H1 (cell line): ENCODE measurements at regions not wholly inside any gene's neighbourhood (a gene's known extent, or its start where the extent isn't known, plus 50 kb on each side); places are given as distances from the start of the nearest gene placed in this dataset.

Source experiments
- CTCF ChIA-PET: fragments of 300-600 bp; sonication (Branson Sonifier 250); formaldehyde crosslinking; loops from one replicate; lab custom pipeline; 2021; ENCODE audit not compliant: partially characterized antibody; lab: Charles Lee
- POLR2A ChIA-PET: fragments of 300-600 bp; sonication (Branson Sonifier 250); formaldehyde crosslinking; loops from one replicate; lab custom pipeline; 2021; ENCODE audit warnings: inconsistent platforms; ENCODE audit not compliant: partially characterized antibody; lab: Charles Lee
- DNase-seq, 2 experiments: peaks; one replicate each; pipeline versions ENCODE4 v3.0.0 to v3.0.0-alpha.2; 2010 to 2022; ENCODE audit warnings: low spot score in 2 of 2, low read depth in 1 of 2, mixed read lengths in 1 of 2
- FAIRE-seq: peaks from 2 replicates; lab custom pipeline; 2011; peaks lifted over from hg19 to GRCh38; lab: Jason Lieb, UNC
- H2AFZ ChIP-seq: 2 replicates; pipeline ENCODE4 v1.8.1; 2012; ENCODE audit warnings: low read length, inconsistent platforms
- H2AK5ac ChIP-seq: 2 replicates; pipeline ENCODE4 v1.6.1; 2013; ENCODE audit warnings: low read depth, low read length
- H2BK120ac ChIP-seq: replicated peaks from 2 replicates; pipeline ENCODE3; 2013; ENCODE audit warnings: low read depth, low read length, inconsistent platforms
- H2BK12ac ChIP-seq: 2 replicates; pipeline ENCODE4 v1.6.1; 2013; ENCODE audit warnings: low read depth, low read length
- H2BK15ac ChIP-seq: 2 replicates; pipeline ENCODE4 v1.6.1; 2013; ENCODE audit warnings: low read length
- H2BK20ac ChIP-seq: 2 replicates; pipeline ENCODE4 v1.6.1; 2013; ENCODE audit warnings: low read length
- H2BK5ac ChIP-seq: 2 replicates; pipeline ENCODE4 v1.6.1; 2013; ENCODE audit warnings: low read depth, low read length
- H3K14ac ChIP-seq: 2 replicates; pipeline ENCODE4 v1.6.1; 2013; ENCODE audit warnings: inconsistent platforms; ENCODE audit not compliant: insufficient read length
- H3K18ac ChIP-seq: 2 replicates; pipeline ENCODE4 v1.6.1; 2013; ENCODE audit warnings: low read length; ENCODE audit errors: extremely low read depth
- H3K23ac ChIP-seq: 2 replicates; pipeline ENCODE4 v1.6.1; 2013; ENCODE audit warnings: inconsistent platforms; ENCODE audit not compliant: insufficient read length
- H3K23me2 ChIP-seq: 2 replicates; pipeline ENCODE4 v1.6.1; 2013; ENCODE audit warnings: low read depth, low read length
- H3K27ac ChIP-seq: 2 replicates; pipeline ENCODE4 v1.6.1; 2011; ENCODE audit warnings: low read depth, low read length, inconsistent platforms
- H3K27me3 ChIP-seq, 4 experiments: replicated peaks in 1 of 4; 1 replicate in 1 of 4; 2 replicates in 3 of 4; pipeline versions ENCODE4 v1.6.1 to v1.8.1; 2011 to 2013; ENCODE audit warnings: low read length in 3 of 4, mild to moderate bottlenecking in 3 of 4, inconsistent platforms in 2 of 4, mixed read lengths in 2 of 4, moderate library complexity in 1 of 4; ENCODE audit not compliant: control insufficient read depth in 3 of 4, insufficient read depth in 3 of 4; ENCODE audit errors: extremely low read depth in 1 of 4
- H3K36me3 ChIP-seq, 4 experiments: 2 replicates each; pipeline versions ENCODE4 v1.6.1 to v1.8.1; 2011 to 2013; ENCODE audit warnings: mild to moderate bottlenecking in 4 of 4, low read length in 3 of 4, moderate library complexity in 2 of 4, control low read depth in 1 of 4, inconsistent platforms in 1 of 4; ENCODE audit not compliant: insufficient read depth in 4 of 4, control insufficient read depth in 2 of 4
- H3K4ac ChIP-seq: replicated peaks from 2 replicates; pipeline ENCODE3; 2013; ENCODE audit warnings: low read length, low read depth, mixed read lengths, inconsistent platforms; ENCODE audit not compliant: insufficient read length
- H3K4me1 ChIP-seq, 4 experiments: replicated peaks in 1 of 4; 1 replicate in 1 of 4; 2 replicates in 3 of 4; pipeline versions ENCODE4 v1.6.1 to v1.8.1; 2011 to 2013; ENCODE audit warnings: low read length in 3 of 4, inconsistent platforms in 2 of 4, mixed read lengths in 1 of 4; ENCODE audit not compliant: insufficient read depth in 4 of 4, control insufficient read depth in 3 of 4
- H3K4me2 ChIP-seq, 2 experiments: 2 replicates each; pipeline versions ENCODE4 v1.6.1 to v1.8.1; 2011 to 2013; ENCODE audit warnings: low read depth in 2 of 2, low read length in 2 of 2, control low read depth in 1 of 2, inconsistent platforms in 1 of 2, mild to moderate bottlenecking in 1 of 2; ENCODE audit not compliant: insufficient read depth in 1 of 2
- H3K4me3 ChIP-seq, 4 experiments: fragments of 200-600, 300-600 bp in 1 of 4; sonication (generic), shearing (Covaris generic), sonication (Bioruptor Twin) in 1 of 4; 2 replicates each; pipeline versions ENCODE4 v1.5.1 to v1.8.1; 2011 to 2016; ENCODE audit warnings: low read length in 4 of 4, low read depth in 3 of 4, control low read depth in 2 of 4, inconsistent platforms in 2 of 4, mild to moderate bottlenecking in 2 of 4, mixed read lengths in 1 of 4, moderate library complexity in 1 of 4; ENCODE audit not compliant: insufficient read depth in 2 of 4; ENCODE audit errors: extremely low read depth in 1 of 4
- H3K56ac ChIP-seq: replicated peaks from 2 replicates; pipeline ENCODE3; 2013; ENCODE audit warnings: low read depth, mild to moderate bottlenecking, mixed read lengths, low read length, inconsistent platforms; ENCODE audit not compliant: insufficient read length
- H3K79me1 ChIP-seq: 2 replicates; pipeline ENCODE4 v1.6.1; 2013; ENCODE audit warnings: low read depth, low read length, control low read depth
- H3K79me2 ChIP-seq, 2 experiments: 2 replicates each; pipeline versions ENCODE4 v1.6.1 to v1.8.1; 2012 to 2013; ENCODE audit warnings: low read length in 2 of 2, mild to moderate bottlenecking in 2 of 2, inconsistent platforms in 1 of 2; ENCODE audit not compliant: insufficient read depth in 2 of 2, control insufficient read depth in 1 of 2
- H3K9ac ChIP-seq, 4 experiments: replicated peaks in 1 of 4; 1 replicate in 1 of 4; 2 replicates in 3 of 4; pipeline versions ENCODE4 v1.6.1 to v1.8.1; 2011 to 2013; ENCODE audit warnings: low read depth in 3 of 4, low read length in 3 of 4, control low read depth in 2 of 4, mild to moderate bottlenecking in 2 of 4, moderate library complexity in 2 of 4, inconsistent platforms in 1 of 4; ENCODE audit errors: extremely low read depth in 1 of 4
- H3K9me3 ChIP-seq, 2 experiments: 2 replicates each; pipeline versions ENCODE4 v1.6.1 to v1.8.1; 2012 to 2013; ENCODE audit warnings: mild to moderate bottlenecking in 2 of 2, moderate library complexity in 2 of 2, control low read depth in 1 of 2, inconsistent platforms in 1 of 2, low read depth in 1 of 2, low read length in 1 of 2, mixed read lengths in 1 of 2; ENCODE audit not compliant: insufficient read depth in 2 of 2
- H4K20me1 ChIP-seq, 2 experiments: replicated peaks in 1 of 2; 2 replicates each; pipeline versions ENCODE3 to v1.8.1; 2011 to 2013; ENCODE audit warnings: inconsistent platforms in 2 of 2, low read length in 2 of 2, mild to moderate bottlenecking in 1 of 2; ENCODE audit not compliant: insufficient read depth in 2 of 2, control insufficient read depth in 1 of 2
- H4K5ac ChIP-seq: 2 replicates; pipeline ENCODE4 v1.6.1; 2013; ENCODE audit warnings: low read length, low read depth, mixed read lengths, inconsistent platforms; ENCODE audit not compliant: insufficient read length
- H4K8ac ChIP-seq: 2 replicates; pipeline ENCODE4 v1.8.0; 2013; ENCODE audit warnings: mild to moderate bottlenecking, moderate library complexity, low read length, inconsistent platforms; ENCODE audit not compliant: insufficient read depth; ENCODE audit errors: extremely low read depth
- H4K91ac ChIP-seq: replicated peaks from 2 replicates; pipeline ENCODE3; 2013; ENCODE audit warnings: low read length, mixed read lengths, inconsistent platforms; ENCODE audit not compliant: insufficient read length
- BACH1 ChIP-seq: IDR thresholded peaks from 2 replicates; pipeline ENCODE4 v1.6.1; 2012; ENCODE audit warnings: low read length, improper control_type of control experiment
- EZH2 ChIP-seq: fragments of 200-600 bp; sonication (generic); IDR thresholded peaks from 2 replicates; pipeline ENCODE4 v1.7.1; 2012; ENCODE audit warnings: low read depth, mild to moderate bottlenecking, moderate library complexity, low read length, inconsistent platforms; ENCODE audit not compliant: severe bottlenecking
- GABPA ChIP-seq: IDR thresholded peaks from 2 replicates; pipeline ENCODE4 v1.6.1; 2011; ENCODE audit warnings: mild to moderate bottlenecking, low read length, moderate library complexity, borderline replicate concordance; ENCODE audit not compliant: insufficient read depth
- JUND ChIP-seq: IDR thresholded peaks from 2 replicates; pipeline ENCODE4 v1.6.1; 2011; ENCODE audit warnings: mild to moderate bottlenecking, improper control_type of control experiment, low read length
- KDM5A ChIP-seq: fragments of 200-600 bp; IDR thresholded peaks from 2 replicates; pipeline ENCODE4 v1.7.1; 2012; ENCODE audit warnings: mild to moderate bottlenecking, low read length, inconsistent platforms, mixed read lengths
- SIN3A ChIP-seq, 2 experiments: IDR thresholded peaks in 1 of 2; conservative IDR thresholded peaks in 1 of 2; 2 replicates each; pipeline ENCODE4 v1.6.1; 2011 to 2012; ENCODE audit warnings: low read length in 2 of 2, improper control_type of control experiment in 1 of 2, low read depth in 1 of 2, mild to moderate bottlenecking in 1 of 2
- SP4 ChIP-seq: IDR thresholded peaks from 2 replicates; pipeline ENCODE4 v1.6.1; 2012; ENCODE audit warnings: low read length, inconsistent platforms
- SRF ChIP-seq: IDR thresholded peaks from 2 replicates; pipeline ENCODE4 v1.6.1; 2011; ENCODE audit warnings: mild to moderate bottlenecking, low read depth, low read length, moderate library complexity
- TAF1 ChIP-seq: IDR thresholded peaks from 2 replicates; pipeline ENCODE4 v1.6.1; 2011; ENCODE audit warnings: mild to moderate bottlenecking, low read depth, low read length
- TCF12 ChIP-seq: IDR thresholded peaks from 2 replicates; pipeline ENCODE4 v1.6.1; 2011; ENCODE audit warnings: low read depth, mild to moderate bottlenecking, low read length
- YY1 ChIP-seq: IDR thresholded peaks from 2 replicates; pipeline ENCODE4 v1.6.1; 2011; ENCODE audit warnings: low read depth, mild to moderate bottlenecking, low read length
- WGBS, 2 experiments: shearing (Covaris generic) in 1 of 2; methylation state at CpG; one replicate each; pipeline versions ENCODE4 v1.1.6 to v1.1.7; 2013 to 2015; ENCODE audit warnings: low lambda C conversion rate in 2 of 2, mixed read lengths in 2 of 2, inconsistent platforms in 1 of 2, low coverage in 1 of 2, missing lambda C conversion rate in 1 of 2; ENCODE audit not compliant: insufficient replicate concordance in 2 of 2, insufficient coverage in 1 of 2, insufficient read length in 1 of 2; ENCODE audit errors: extremely low coverage in 1 of 2, missing lambda C conversion rate in 1 of 2; 5-methylcytosine and 5-hydroxymethylcytosine counted together
- TF ChIP-seq, protein P1 (sequence below): IDR thresholded peaks from 2 replicates; pipeline ENCODE4 v1.6.1; 2012; ENCODE audit warnings: low read length, inconsistent platforms
- TF ChIP-seq, protein P2 (sequence below): IDR thresholded peaks from 2 replicates; pipeline ENCODE4 v1.6.1; 2011; ENCODE audit warnings: low read length, improper control_type of control experiment

DNA sequence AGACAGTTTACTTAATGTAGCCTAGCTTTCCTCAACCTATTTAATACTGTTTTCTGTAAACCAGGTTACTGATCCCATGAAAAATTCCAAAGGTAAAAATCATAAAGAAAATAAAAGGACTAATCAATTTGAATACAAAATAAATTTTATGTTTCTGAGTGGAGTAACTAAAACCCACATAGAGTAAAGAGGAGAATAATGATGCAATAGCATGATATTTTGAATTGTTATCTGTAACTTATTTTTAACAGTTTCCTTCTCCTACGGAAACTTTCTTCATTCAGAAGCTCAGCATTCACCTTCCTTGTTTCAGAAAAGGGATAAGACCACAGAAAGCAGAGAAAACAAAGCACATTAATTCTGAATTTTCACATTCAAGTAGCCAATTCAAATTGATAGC, 320.6 kb upstream of the NUDT12 start:
- Histone ChIP-seq H4K91ac (no peak overlapping the region), H3K4me1 (no peaks in the 10 kb centered on the region), H3K36me3 (no peaks in the 10 kb centered on the region), H2BK15ac (no peak overlapping the region), H4K5ac (no peak overlapping the region), H2BK12ac (no peak overlapping the region), H3K79me2 (no peaks in the 10 kb centered on the region), H2AFZ (no peak overlapping the region; the same call in 1 of the 2 replicates), H3K23ac (no peak overlapping the region), H3K27ac (no peak overlapping the region), H3K4me2 (no peak overlapping the region), H3K14ac (no peak overlapping the region), H3K4ac (no peak overlapping the region), H4K8ac (no peak overlapping the region), H2BK120ac (no peak overlapping the region), H3K18ac (no peak overlapping the region), H3K4me3 (no peak overlapping the region), H3K79me1 (no peaks in the 10 kb centered on the region), H2AK5ac (no peak overlapping the region), H3K23me2 (no peaks in the 10 kb centered on the region), H2BK5ac (no peak overlapping the region), H3K9me3 (no peaks in the 10 kb centered on the region), H3K56ac (no peak overlapping the region), H3K27me3 (no peaks in the 10 kb centered on the region), H3K9ac (no peak overlapping the region), H4K20me1 (no peaks in the 10 kb centered on the region), H2BK20ac (no peak overlapping the region)
- FAIRE-seq, result no peak
- CTCF ChIA-PET, result interaction anchor here (0.6 kb wide), 1 partner anchor 295 kb away, joined by 3 read pairs; no protein-coding TSS in a partner anchor
- WGBS, 2 experiments, result 88% methylated on average over 1 of the region's 1 CpG; no CpG with 5 or more reads in 1 of the 2 experiments
- POLR2A ChIA-PET, result interaction anchor here (0.6 kb wide), 1 partner anchor 227 kb away, joined by 4 read pairs; no protein-coding TSS in a partner anchor
- DNase-seq, result no peak
- TF ChIP-seq SP4 (no peak), KDM5A (no peak), TAF1 (no peak), GABPA (no peak), YY1 (no peak), TCF12 (no peak), BACH1 (no peak), SIN3A (conservative IDR thresholded peaks at IDR 0.05 in 1 of 2, IDR thresholded peaks at IDR 0.05 in 1 of 2; ENCODE audit: low read depth in 1 of 2, low read length in 2 of 2) (no peak), JUND (no peak), EZH2 (no peak), SRF (no peak)
- TF ChIP-seq, protein P1, sequence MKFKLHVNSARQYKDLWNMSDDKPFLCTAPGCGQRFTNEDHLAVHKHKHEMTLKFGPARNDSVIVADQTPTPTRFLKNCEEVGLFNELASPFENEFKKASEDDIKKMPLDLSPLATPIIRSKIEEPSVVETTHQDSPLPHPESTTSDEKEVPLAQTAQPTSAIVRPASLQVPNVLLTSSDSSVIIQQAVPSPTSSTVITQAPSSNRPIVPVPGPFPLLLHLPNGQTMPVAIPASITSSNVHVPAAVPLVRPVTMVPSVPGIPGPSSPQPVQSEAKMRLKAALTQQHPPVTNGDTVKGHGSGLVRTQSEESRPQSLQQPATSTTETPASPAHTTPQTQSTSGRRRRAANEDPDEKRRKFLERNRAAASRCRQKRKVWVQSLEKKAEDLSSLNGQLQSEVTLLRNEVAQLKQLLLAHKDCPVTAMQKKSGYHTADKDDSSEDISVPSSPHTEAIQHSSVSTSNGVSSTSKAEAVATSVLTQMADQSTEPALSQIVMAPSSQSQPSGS, result no peak
- TF ChIP-seq, protein P2, sequence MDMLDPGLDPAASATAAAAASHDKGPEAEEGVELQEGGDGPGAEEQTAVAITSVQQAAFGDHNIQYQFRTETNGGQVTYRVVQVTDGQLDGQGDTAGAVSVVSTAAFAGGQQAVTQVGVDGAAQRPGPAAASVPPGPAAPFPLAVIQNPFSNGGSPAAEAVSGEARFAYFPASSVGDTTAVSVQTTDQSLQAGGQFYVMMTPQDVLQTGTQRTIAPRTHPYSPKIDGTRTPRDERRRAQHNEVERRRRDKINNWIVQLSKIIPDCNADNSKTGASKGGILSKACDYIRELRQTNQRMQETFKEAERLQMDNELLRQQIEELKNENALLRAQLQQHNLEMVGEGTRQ, result no peak
